ENCODE measurements at regions not wholly inside any gene's neighbourhood (a gene's known extent, or its start where the extent isn't known, plus 50 kb on each side); places are given as distances from the start of the nearest gene placed in this dataset.

DNA sequence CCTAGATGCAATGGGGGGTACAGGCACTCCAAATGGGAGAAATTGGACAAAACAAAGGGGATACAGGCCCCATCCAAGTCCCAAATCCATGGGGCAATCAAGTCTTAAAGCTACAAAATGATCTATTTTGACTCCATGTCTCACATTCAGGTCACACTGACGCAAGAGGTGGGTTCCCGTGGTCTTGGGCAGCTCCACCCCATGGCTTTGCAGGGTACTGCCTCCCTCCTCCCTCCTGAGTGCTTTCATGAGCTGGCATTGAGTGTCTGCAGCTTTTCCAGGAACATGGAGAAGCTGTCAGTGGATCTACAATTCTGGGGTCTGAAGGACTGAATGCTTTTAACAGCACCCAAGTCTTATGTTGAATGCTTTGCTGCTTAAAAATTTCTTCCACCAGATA lies 274.5 kb upstream of the LRIG3 start:
- DNase-seq, result no peak

DNA sequence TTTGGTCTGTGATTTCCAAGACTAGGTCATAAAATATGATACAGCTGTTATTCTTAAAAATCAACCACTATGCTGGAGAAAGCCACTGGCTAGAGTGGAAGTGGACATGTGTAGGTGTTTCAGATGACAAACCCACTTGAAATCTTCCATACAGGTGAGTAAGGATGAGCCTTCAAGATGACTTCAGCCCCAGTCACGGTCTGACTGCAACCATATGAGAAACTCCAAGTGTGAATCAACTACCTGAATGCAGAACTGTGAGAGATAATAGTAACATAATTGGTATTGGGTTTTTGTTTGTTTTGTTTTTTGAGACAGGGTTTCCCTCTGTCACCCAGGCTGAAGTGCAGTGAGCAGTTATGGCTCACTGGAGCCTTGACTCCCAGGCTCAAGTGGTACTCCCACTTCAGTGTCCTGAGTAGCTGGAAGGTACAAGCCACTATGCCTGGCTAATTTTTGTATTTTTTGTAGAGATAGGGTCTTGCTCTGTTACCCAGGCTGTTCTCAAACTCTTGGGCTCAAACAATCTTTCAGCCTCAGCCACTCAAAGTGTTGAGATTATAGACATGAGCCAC lies 273.3 kb upstream of the LRIG3 start:
- no peak for DNase-seq

- DNase-seq, result no peak
Measured at GRCh38 chr12:59191372-59191771, 271.1 kb upstream of the LRIG3 start.

- no peak for DNase-seq
Measured at GRCh38 chr12:59186451-59186850, 266.1 kb upstream of the LRIG3 start.

GRCh38 chr12:59185295-59185694 lies 265.0 kb upstream of the LRIG3 start:
- DNase-seq, result no peak

- no peak for DNase-seq
Measured at GRCh38 chr12:59182658-59183455, 262.6 kb upstream of the LRIG3 start.

GRCh38 chr12:59182191-59182590 lies 261.9 kb upstream of the LRIG3 start:
- peak; percentile 38 for DNase-seq

GRCh38 chr12:59181196-59181777 lies 261.0 kb upstream of the LRIG3 start:
- no peak for DNase-seq

DNA sequence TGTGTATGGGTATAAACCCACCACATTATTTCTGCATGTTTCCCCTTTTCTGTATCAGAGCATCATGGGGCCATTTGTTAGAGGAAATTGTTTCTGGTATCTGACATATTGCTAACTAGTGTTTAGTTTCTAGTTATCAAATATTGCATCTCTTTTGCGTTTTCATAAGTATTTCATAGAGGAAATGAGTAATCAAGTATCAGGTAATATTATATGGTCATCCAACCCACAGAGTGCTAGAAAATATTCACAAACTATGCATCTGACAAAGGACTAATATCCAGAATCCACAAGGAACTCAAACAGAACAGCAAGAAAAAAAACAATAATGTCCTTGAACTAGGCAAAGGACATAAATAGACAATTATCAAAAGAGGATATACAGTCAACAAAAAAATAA lies 258.9 kb upstream of the LRIG3 start:
- no peak for DNase-seq

GRCh38 chr12:59173695-59174094 lies 253.4 kb upstream of the LRIG3 start:
- no peak for DNase-seq

DNA sequence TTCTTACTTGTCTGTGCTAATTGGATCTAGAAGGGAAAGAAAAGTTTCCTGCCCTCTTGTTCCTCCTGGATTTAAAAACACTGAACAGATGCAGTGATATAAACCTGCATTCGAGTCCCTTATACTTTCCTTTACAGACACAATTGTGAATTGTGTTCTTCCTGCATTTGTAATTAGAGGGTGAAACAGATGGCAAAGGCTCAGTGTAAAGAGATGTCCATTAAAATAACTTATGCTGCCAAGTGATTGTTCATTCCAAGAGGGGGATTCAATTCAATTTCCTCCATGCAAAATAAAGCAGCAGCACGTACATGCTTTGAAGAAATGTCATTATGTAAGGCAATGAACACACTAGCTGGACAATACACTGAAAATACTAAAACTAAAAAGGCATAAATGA lies 248.3 kb upstream of the LRIG3 start:
- DNase-seq, result no peak

DNA sequence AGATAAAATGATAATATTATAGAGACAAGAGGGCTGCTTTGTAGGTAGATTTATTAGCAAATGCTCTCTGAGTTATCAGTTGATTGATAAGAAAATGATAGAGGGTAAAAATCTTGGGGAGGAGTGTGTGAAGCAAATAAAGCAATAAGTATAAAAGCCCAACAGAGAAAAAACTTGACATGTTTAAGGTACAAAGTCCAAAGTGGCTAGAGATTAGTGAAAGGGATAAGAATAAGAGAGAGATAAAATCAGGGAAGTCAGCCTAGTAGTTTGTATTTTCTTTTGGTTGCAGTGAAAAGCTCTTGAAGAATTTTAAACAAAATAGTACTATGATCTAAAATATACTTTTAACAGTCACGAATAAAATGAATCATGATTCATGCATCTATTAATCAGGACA lies 246.2 kb upstream of the LRIG3 start:
- DNase-seq, result no peak

DNA sequence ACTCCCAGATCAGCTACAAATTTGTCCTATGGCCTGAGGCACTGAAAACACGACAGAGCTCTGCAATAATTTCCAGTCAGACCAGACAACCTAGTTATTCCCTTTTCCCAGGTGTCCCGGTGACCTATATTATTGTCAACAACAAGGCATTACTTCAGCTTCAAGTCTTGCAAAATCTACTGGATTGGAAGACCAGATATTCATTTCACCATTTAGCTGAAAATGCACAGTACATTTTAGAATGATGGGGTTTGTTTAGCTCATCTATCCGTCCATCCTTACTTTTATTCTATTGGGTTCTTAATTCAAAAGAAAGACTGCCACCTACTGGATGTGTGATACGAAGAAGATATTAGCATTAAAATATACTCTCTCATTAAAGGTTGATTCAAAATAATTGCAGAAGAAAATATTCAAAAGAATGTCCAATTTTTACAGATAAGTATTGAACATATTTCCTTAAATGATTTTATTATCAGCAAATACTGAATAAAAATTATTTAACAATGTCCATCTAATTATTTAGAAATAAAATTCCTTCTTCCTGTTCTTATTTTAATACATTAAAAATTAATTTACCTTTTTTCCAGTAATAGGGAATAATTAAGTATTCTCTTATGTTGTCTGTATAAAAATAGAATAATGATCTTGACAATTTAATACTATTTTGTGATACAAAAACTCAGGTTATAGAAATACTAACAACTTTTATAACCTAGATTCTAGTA lies 244.9 kb upstream of the LRIG3 start:
- DNase-seq, result no peak

DNA sequence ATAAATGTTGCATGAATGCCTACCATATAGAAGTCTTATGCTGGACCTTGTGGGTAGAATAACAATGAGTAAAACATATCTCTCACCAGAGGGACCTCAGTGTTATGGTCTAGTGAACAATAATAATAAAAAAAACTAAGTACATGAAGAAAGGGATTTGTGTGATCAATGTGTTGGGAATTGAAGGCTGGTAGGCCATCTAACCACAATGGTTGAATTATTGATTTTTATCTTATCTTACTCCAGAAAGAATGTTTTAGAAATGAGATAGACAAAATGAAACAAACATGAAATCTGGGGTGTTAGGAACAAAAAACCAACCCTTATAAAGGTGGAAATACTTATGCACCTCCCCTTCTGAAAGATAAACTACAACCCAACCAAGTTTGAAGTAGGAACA lies 243.9 kb upstream of the LRIG3 start:
- DNase-seq, result no peak

DNA sequence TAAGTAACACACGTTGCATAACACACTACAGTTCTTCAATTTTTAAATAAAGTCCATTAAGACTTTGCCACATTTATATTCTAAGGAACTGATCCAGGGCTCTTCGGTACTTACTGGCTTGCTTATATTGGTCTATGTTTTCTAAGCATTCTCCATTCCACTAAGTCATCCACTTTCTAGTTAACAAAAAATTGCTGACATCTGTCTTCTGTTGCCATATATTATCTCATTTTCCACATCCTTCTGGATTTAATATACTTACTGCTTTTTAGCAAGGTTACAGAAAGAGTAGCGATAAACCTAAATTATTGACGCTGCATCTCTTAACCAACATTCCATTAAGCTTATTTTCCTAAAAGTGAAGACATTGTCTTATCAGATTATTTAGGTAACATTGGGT lies 238.4 kb upstream of the LRIG3 start:
- no peak for DNase-seq

DNA sequence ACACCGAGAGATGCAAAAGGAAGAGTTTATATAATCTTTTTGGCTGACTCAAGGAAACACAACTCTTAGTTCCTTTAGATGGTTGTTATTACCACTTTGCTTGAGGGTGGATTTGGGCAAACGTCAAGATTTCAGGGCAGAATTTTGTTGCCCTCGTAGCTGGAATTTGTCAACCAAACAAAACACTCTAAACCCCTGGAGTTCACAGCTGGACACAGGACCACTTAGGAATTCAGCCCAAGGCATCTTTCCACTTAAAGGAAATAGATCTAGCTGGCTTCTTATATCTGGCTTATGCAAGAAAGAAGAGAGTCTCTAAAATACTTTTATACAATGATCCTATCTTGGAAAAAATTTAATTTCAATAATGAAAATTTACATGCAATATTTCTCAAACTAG lies 237.8 kb upstream of the LRIG3 start:
- DNase-seq, result no peak

DNA sequence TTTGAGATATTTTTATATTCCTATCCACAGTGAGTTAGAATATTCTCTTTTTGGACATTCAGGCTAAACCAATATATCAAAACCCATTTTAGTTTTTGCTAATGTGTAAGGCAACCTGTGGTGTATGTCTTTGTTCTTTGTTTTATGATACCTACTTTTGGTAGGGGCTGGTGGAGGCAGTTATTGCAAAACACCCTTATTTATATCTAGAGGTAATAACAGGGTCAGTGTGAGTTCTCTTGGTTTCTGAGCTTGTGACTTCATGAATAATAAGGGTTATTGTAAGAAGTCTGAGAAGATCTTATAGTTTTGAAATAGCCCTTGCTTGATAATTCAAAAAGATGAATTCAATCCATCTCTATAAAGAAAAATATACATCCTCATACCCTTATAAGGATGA lies 235.1 kb upstream of the LRIG3 start:
- no peak for DNase-seq

GRCh38 chr12:59151243-59151642 lies 230.9 kb upstream of the LRIG3 start:
- DNase-seq, result no peak

GRCh38 chr12:59149995-59150642 lies 229.8 kb upstream of the LRIG3 start:
- DNase-seq, result no peak

DNA sequence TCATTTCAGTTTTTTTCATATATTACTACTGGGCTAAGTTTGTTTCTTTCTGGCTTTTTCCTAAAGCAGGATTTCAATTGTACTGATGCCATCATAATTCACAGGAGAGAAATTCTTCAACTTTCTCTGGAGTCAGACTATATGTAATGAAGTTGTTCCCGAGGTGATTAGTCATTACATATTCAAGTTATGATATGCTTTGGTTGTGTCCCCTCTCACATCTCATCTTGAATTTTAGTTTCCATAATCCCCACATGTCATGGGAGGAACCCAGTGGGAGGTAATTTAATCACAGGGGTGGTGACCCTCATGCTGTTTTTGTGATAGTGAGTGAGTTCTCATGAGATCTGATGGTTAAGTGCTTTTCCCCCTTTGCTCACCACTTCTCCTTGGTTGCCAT lies 227.5 kb upstream of the LRIG3 start:
- no peak for DNase-seq

- no peak for DNase-seq
Measured at GRCh38 chr12:59142183-59142790, 222.0 kb upstream of the LRIG3 start.

DNA sequence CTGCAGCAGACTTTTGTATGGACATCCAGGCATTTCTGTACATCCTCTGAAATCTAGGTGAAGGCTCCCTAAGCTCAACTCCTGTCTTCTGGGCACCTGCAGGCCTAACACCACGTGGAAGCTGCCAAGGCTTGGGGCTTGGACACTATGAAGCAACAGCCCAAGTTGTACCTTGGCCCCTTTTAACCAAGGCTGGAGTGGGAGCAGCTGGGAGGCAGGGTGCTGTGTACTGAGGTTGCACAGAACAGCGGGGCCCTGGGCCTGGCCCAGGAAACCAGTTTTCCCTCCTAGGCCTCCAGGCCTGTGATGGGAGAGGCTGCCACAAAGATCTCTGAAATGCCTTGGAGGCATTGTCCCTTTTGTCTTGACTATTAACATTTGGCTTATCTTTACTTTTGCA lies 214.4 kb upstream of the LRIG3 start:
- DNase-seq, result no peak

DNA sequence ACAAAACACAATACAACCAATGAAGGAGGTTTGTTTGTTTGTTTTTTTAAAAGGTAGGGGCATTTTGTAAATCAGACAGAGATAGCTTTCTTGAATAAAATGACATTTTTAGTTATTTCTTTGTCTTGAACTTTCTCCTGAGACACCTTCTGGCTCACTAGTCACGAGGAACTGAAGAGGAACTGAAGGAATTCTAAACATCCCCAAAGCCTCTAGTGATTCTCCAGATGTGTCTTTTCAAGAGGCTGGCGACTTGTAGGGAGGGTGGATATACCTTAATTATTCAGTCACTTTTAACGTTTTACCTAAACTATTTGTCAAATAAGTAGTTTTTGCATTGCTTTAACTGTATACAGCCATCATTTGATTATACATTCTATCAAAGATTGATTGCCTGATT lies 211.2 kb upstream of the LRIG3 start:
- no peak for DNase-seq

Data from stimulated activated CD8-positive, alpha-beta memory T cell treated with anti-CD3 and anti-CD28 coated beads, Interleukin-4, amount 100 ng/mL, for 48 hours (primary cell).